G401.6 (cell line): ENCODE measurements at regions not wholly inside any gene's neighbourhood (a gene's known extent, or its start where the extent isn't known, plus 50 kb on each side); places are given as distances from the start of the nearest gene placed in this dataset.

Experiments
- FAIRE-seq: peaks from 2 replicates; lab custom pipeline; 2012; peaks lifted over from hg19 to GRCh38; lab: Jason Lieb, UNC

- no peak for FAIRE-seq
These were observed 142.6 kb upstream of the GJB5 start for GRCh38 chr1:34612091-34612827.

DNA sequence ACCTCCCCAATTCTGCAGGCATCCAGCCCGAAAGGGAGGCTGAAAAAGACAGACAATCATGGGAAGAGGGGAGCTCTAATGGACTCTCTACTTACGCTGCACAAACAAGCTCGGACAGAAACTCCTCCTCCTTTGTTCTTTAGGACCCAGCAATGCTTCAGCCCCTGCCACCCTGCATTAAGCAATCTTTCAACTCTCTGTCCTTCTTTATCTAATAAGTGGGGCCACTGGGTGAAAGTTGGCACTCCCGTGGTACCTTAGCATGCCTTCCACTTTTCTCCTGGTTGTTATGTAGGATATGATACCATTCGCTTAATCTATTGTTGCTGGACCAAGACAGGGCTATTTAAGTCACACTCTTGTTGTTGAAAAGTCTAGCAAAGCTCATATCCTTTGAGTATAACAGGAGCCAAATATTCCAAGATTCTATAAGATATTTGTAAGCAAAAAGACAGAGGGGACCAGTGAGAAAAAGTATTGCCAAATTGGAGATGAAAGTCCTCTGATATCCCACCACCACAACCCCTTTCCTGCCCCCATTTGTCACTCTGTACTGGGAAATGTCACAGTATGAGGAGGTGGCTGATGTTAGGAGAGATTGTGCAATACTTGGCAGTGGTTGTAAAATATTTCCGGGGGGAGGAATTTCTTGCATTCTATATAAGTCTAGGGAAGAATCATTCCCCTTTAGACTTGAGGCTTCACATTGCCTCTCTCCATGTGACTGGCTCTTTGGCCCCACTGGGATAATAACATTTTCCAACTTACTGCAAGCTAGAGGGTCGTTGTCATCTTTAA is 137.3 kb upstream of the GJB5 start:
- FAIRE-seq: no peak

DNA sequence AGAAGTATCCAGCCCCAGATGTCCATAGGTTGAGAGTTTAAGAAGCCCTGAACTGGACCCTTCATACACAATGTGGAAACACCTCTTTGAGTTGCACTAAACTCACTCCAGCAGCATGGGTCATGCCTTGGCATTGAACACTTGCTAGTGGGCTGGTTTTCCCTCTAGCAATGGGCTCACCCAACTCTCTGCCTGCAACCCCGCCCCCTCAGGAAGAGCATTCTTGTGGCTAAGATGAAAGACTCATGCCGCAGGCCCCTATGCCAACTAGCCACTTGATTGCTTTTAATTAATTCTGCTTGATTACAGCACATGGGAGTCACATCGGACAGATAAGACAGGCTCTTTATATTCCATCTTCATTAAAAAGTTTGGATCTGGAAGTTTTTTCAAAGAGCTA is 136.5 kb upstream of the GJB5 start:
- FAIRE-seq: no peak

DNA sequence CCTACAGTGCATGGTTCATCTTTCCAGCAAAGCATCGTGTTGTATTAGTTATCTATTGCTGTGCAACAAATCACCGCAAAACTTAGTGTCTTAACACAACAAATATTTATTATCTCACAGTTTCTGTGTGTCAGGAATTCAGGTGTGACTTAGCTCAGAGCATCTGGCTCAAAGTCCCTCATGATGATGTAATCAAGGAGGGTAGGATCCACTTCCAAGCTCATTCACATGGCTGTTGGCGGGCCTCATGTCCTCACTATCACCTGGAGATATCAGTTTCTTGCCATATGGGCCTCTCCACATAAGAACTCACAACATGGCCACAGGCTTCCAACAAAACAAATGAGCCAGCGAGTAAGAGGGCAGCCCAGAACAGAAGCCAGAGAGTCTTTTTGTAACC is 135.6 kb upstream of the GJB5 start:
- no peak for FAIRE-seq

DNA sequence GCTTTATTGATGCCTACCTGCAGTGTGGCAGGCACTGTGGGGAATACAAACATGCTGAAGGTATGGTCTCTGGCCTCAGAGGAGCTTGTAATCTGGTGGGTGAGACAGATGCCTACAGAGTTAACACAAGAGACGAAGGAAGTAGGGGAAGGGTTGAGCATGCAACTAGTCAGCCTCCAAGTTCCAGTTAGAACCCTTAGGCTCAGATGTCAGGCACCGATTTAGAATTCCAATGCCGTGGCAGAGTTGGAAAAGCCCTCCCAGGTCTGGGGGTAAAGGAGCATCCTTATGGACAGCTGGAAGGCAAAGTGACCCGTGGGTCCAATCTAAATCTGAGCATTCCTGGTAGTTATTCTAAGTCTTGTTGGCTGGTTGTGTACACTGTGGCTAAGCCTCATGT is 132.9 kb upstream of the GJB5 start:
- FAIRE-seq: no peak

DNA sequence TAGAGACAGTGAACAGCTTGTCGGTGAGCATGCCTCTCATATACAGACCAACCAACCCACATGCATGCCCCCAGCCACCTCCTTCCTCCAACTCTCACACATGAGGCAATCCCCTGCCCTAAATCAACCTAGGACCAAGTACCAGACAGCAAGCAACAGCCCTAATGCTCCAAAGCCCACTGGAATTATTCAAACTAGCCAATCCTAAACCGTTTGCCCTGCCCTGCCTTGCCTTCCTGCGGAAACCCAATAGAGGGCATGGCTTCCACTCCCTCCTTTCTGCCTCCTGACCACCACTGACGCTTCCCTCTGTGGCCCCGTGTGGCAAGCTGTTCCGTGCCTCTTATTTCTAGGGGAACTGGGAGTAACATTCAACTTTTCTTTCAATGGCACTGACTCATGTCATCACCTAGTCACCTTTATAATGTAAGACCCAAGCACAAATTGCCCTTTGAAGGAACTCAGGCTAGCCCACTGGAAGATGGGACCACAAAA is 129.3 kb upstream of the GJB5 start:
- no peak for FAIRE-seq

GRCh38 chr1:34627465-34628240 is 127.2 kb upstream of the GJB5 start:
- FAIRE-seq: no peak

DNA sequence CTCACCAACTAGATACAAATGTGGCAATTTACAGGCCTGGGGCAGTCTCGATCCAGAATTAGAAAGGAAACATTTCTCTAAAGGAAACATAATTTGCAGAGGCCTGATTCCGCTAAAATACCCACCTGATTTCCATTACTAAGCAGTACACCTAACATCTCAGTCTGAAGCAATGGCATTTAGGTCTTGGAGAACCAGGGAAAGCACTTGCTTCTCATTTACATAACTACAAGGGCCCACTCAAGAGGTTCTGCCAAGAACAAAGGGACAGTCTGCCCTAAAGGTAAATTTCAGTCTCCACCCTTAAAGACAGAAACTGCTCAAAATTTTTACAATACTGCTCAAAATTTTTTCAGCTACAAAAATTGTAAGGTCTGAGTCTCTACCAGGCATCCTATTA is 123.7 kb upstream of the GJB5 start:
- no peak for FAIRE-seq

DNA sequence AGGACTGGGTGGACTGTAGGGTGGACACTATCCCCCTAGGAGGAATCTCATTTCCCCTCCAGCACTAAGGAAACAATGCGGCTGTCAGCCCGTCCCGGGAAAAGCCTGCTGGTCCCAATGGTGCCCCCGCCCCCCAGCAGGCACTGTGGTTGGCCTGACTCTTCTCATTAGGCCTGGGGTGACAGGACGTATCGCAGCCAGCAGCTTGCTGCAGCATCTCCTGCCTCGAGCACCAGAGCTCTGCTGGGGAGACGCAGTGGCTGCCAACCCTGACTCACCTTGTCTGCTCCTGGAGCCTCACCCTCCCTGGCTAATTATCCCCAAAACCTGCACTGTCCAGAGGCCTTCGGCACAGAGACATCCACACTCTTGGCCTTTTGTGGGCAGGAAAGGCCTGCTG is 115.1 kb upstream of the GJB5 start:
- FAIRE-seq: no peak

DNA sequence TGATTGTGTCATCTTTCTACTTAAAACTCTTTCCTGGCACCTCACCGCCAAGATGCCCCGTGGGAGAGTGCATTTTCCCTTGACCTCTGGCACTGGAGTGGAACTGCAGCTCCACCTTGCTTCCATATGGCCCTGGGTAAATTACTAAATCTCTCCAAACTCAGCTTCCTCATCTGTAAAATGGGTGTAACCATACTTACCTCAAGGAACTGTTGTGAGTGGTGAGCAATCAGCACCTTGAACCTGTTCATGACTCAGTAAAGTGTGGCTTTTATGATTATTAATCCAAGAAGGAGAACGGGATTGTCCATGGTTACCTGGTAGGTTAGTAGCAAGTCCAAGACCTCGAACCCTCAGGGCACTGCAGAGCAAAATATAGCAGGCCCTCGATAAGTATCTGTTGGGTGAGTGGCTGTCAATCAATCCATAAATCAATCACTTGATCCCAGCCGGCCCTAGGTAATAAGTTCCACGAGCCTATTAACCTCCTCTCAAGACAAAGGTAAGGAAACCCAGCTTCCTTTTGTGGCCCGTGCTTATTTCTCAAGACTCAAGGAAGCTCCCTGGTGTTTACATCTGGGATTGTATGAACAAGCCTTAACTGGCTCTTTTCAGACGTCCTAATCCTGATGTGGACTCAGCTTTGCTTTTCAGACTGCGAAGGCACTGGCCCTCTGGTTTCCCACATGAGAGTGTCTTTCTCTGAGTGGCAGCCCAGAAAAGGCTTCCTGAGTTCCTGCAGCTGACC is 114.0 kb upstream of the GJB5 start:
- no peak for FAIRE-seq

- FAIRE-seq: no peak
These were observed 112.2 kb upstream of the GJB5 start for GRCh38 chr1:34642679-34643078.

DNA sequence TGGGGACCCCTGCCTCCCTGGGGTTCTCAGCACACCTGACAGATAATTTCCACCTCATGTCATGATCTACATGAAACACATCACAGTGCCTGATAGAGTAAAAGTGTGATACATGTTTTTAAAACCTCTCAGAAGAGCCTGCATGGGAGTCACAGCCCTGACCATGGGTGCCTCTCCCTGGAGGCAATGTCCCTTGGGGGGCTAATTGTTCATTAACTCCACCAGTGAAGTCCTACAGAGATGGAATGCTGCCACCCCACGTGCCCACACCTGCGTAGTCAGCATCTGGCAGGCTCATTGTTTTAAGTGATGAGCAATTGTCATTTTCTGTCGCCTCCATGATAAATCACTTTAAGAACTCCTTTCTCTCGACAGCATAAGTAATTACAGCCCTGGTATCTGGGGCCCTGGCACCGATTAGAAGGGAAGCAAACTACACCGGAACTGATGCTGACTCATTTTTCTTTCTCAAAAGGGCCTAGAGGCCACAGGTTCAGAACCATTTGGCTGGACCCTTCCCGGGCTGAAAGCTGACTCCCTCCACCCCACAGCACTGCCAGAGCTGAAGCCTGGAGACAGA is 109.6 kb upstream of the GJB5 start:
- FAIRE-seq: no peak

DNA sequence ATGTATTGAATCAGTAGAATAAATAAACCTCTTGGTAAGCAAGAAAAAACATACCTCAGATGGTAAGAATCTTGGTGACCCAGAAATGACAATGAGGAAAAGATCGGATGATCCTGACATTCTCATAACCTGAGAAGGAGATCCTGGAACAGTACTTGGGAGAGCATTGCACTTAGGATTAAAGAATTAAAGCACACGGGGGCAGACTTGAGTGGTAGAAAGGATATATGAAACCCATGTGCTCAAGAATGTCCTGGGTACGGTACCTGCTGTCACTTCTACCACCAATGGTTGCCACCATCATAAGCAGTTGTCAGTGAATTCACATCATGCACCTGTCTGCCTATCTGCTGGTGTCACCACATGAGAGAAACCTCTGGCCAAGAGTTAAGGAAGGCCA is 108.9 kb upstream of the GJB5 start:
- no peak for FAIRE-seq

DNA sequence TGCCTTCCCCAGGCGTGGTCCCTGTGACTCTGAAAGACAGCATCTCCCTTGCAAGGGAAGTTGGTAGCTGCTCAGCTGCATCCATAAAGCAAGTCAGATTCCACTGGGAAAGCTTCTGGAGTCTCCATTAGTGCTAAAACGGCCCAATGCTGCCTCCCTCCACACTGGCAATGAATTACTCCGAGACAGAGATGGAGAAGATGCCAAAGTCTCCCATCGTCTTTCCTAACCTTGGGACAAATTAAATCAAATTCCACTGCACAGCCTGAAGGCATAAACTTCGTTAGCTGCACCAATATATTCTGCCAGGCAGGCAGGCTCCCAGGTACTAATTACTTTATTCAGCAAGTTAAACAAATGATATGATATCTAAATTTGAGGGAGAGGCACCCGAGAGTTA is 106.3 kb upstream of the GJB5 start:
- FAIRE-seq: no peak

- no peak for FAIRE-seq
These were observed 104.8 kb upstream of the GJB5 start for GRCh38 chr1:34650090-34650489.

GRCh38 chr1:34650800-34651199 is 104.0 kb upstream of the GJB5 start:
- no peak for FAIRE-seq

DNA sequence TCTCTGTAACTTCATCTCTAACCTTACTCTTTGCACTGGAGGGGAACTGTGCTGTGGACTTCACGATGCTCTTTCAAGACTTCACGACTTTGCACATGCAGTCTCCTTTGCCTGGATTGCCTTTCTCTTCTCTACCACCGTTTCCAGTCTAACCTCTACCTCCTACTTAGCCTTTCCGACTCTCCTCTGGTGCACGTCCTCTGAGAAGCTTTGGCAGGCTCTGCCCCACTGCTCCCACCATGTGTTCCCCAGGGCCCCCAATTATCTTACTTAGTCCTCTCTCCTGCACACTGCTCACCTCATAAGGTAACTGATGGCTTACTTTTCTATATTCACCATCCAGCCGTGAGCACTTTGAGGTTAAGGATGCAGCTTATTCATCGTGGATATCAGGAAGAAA is 101.7 kb upstream of the GJB5 start:
- no peak for FAIRE-seq

- FAIRE-seq: no peak
These were observed 99.5 kb upstream of the GJB5 start for GRCh38 chr1:34655206-34655874.

GRCh38 chr1:34655875-34656240 is 99.0 kb upstream of the GJB5 start:
- no peak for FAIRE-seq

DNA sequence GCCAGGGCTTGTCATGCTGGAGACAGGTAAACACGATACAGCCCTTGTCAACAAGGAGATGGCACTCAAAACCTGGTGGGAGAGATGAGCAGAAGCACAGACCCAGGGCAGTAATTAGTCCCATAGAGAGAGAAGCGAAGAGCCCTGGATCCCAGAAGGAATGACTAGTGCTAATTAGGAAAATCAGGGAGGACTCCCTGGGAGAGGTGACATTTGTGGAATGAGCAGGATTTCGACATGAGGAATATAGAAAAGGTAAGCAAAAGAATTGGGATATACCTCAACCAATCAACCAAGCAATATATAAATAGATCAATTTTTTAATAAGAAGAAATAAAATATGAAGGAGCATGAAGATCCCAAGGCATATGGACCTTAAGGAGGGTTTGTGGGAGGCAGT is 98.5 kb upstream of the GJB5 start:
- FAIRE-seq: no peak

GRCh38 chr1:34656731-34657130 is 98.1 kb upstream of the GJB5 start:
- FAIRE-seq: no peak
